Brain microvascular endothelial cell (primary cell): ENCODE measurements at regions not wholly inside any gene's neighbourhood (a gene's known extent, or its start where the extent isn't known, plus 50 kb on each side); places are given as distances from the start of the nearest gene placed in this dataset.
A peak's percentile ranks its signal among the peaks of the same experiment; 100 is the strongest.

Source experiments
- DNase-seq: peaks from one replicate; pipeline ENCODE4 v3.0.0-alpha.2; 2020
- H3K27ac ChIP-seq: fragments of 250-450 bp; sonication (Bioruptor Pico); 2 replicates; pipeline ENCODE4 v1.5.1; 2020; ENCODE audit warnings: mild to moderate bottlenecking, moderate library complexity
- H3K27me3 ChIP-seq: fragments of 250-450 bp; sonication (Bioruptor Pico); replicated peaks from 2 replicates; pipeline ENCODE4 v1.5.1; 2020; ENCODE audit warnings: mild to moderate bottlenecking
- H3K36me3 ChIP-seq: fragments of 250-450 bp; sonication (Bioruptor Pico); replicated peaks from 2 replicates; pipeline ENCODE4 v1.5.1; 2020; ENCODE audit warnings: mild to moderate bottlenecking
- H3K4me3 ChIP-seq: 2 replicates; pipeline ENCODE4 v1.5.1; 2011; ENCODE audit warnings: low read depth, mild to moderate bottlenecking, control low read depth, low read length, moderate library complexity
- CTCF ChIP-seq: IDR thresholded peaks from 2 replicates; pipeline ENCODE4 v1.5.1; 2011; ENCODE audit warnings: low read depth, mild to moderate bottlenecking, moderate library complexity, low read length, control low read depth, inconsistent platforms; ENCODE audit errors: missing control alignments
- in situ Hi-C: cut with HindIII; loops from 2 replicates; pipeline ENCODE4 v1.10.0; 2017; ENCODE audit warnings: low sequenced_read_pairs, low pct_ligation_motif_present

DNA sequence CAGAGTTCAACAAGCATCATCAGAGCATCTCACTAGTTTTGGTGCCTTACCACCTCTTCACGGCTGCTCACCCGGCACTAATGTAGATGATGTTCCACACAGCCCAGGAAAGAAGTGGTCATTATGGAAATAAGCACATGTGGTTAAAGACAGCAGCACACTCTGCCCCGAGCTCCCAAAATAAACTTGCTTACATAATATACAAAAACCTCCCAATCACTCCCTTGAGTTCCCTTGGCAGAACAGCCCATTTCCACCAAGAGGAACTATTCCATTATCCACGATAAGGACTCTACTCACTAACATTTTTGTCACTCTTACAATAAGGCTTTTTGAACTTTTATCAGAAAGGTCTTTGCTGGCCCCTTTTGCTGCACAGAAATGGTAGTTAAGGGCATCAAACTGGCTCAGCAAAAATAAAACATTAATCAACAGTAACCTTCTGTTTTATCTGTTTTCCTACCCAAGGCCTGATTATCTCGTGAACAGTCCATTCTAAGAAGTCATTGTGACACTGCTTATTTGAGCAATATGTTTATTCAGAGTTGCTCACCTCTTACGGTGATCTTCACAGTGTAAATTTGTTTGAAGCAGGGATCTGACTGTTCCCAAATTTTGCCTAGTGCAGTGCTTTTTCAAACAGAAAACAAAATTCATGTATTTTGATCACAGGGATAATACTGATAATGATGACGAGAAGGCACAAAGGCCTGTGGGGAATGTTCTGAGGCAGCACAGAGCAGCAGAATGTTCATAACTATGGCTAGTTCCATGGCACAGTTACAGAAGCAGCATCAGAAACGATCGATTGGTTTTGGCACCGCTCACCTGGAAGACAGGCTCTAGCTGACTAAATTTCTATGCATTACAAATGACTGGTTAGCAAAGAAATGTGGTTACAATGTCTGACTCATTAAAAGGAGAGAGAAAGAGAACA is 399.8 kb upstream of the PIK3R1 start:
- Histone ChIP-seq H3K27me3 (no peaks in the 10 kb centered on the region), H3K36me3 (no peaks in the 10 kb centered on the region), H3K27ac (no peak overlapping the region), H3K4me3 (no peak overlapping the region)
- DNase-seq: no peak
- in situ Hi-C loops: no loop called here
- TF ChIP-seq CTCF: no peak

- no peak for TF ChIP-seq CTCF
- Histone ChIP-seq H3K27ac (no peak overlapping the region), H3K4me3 (no peak overlapping the region), H3K36me3 (no peaks in the 10 kb centered on the region), H3K27me3 (no peaks in the 10 kb centered on the region)
- no peak for DNase-seq
- in situ Hi-C loops: no loop called here
Measured at GRCh38 chr5:67814569-67815311, 400.8 kb upstream of the PIK3R1 start.

- Histone ChIP-seq H3K27ac (no peak overlapping the region), H3K4me3 (no peak overlapping the region), H3K27me3 (no peaks in the 10 kb centered on the region), H3K36me3 (no peaks in the 10 kb centered on the region)
- no peak for TF ChIP-seq CTCF
- DNase-seq: peak; percentile 42
- in situ Hi-C loops: no loop called here
Measured at GRCh38 chr5:67813877-67814539, 401.5 kb upstream of the PIK3R1 start.

DNA sequence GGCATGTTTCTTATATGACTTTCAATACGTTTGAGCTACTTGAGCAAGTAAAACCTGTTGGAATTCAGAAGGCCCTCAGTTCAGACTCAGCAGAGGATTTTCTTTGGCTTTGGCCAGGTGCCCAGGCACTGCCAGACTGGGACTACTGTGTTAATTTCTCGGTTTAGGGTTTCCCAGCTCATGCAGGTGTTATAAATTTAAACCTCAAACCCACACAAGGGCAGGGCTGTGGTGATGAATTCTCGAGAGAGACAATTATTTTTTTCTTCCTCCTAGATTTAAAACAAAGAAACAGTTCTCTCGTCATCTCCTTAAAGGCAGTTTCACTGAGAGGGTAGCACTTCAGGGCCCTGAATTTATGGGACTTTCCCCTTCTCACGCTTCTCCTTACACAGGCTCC is 406.0 kb upstream of the PIK3R1 start:
- TF ChIP-seq CTCF: no peak
- Histone ChIP-seq H3K36me3 (no peaks in the 10 kb centered on the region), H3K27ac (no peak overlapping the region), H3K4me3 (no peak overlapping the region), H3K27me3 (no peaks in the 10 kb centered on the region)
- no peak for DNase-seq
- in situ Hi-C loops: no loop called here

- H3K27me3 ChIP-seq: no peaks in the 10 kb centered on the region
- TF ChIP-seq CTCF: no peak
- H3K4me3 ChIP-seq: no peak overlapping the region
- no peaks in the 10 kb centered on the region for H3K36me3 ChIP-seq
- no peak overlapping the region for H3K27ac ChIP-seq
- DNase-seq: peak; percentile 51
- in situ Hi-C loops: no loop called here
Measured at GRCh38 chr5:67808340-67808739, 407.2 kb upstream of the PIK3R1 start.
